ENCODE measurements at regions not wholly inside any gene's neighbourhood (a gene's known extent, or its start where the extent isn't known, plus 50 kb on each side); places are given as distances from the start of the nearest gene placed in this dataset.

DNA sequence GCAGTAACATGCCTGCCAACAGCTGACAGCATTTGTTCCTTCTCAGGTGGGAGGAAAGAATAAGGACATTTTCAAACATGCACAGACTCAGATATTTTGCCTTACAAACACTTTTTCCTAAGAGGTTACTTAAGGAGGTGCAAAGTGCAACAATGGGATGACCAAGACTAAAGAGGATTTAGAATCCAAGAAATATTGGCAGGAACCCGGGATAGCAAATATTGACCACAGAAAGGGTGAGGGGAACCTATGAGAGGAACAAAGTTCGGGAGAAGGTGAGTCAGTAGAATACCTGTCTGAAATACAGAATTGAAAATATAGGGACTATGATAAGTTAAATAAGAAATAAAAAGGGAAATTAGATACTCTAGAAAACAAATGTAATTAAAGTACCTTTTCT is 321.9 kb upstream of the EMCN start:
- no peak for DNase-seq

DNA sequence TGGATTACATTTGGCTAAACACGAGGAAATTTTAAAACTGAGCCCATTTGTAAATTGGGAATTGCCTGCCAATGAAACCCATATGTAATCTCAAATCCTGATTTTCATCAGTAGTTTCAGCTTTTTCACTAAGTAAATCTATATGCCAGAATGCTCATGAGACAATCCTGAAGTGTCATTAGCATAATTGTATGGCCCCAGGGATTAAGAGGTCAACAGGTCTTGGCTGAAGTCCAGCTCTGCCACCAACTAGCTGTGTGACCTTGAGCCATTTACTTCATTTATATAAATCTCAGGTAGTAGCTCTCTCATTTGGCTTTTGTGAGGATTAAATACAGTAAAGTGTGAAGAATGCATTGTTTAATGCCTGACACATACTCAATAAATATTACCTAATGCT is 320.5 kb upstream of the EMCN start:
- DNase-seq = no peak

DNA sequence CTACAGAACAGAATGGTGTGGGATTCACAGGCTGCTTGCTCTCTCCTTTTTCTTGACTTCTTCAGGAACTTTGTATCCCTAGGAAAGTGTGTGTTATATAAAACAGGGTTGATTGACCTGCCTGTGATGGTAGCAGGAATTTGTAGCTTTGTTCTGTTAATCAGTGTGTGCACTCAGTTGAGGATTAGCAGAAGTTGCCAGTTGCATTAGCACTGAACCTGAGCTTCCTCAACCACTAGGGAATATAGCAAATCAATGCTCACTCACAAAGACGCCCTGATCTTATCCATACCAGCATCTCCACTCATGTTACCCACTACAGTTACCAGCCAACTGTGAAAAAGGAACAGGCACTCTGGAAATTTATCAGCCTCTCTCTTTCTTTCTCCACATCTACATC is 319.1 kb upstream of the EMCN start:
- no peak for DNase-seq

- no peak for DNase-seq
Observed at GRCh38 chr4:100834616-100835015, 316.8 kb upstream of the EMCN start.

- no peak for DNase-seq
Observed at GRCh38 chr4:100833906-100834305, 316.1 kb upstream of the EMCN start.

DNA sequence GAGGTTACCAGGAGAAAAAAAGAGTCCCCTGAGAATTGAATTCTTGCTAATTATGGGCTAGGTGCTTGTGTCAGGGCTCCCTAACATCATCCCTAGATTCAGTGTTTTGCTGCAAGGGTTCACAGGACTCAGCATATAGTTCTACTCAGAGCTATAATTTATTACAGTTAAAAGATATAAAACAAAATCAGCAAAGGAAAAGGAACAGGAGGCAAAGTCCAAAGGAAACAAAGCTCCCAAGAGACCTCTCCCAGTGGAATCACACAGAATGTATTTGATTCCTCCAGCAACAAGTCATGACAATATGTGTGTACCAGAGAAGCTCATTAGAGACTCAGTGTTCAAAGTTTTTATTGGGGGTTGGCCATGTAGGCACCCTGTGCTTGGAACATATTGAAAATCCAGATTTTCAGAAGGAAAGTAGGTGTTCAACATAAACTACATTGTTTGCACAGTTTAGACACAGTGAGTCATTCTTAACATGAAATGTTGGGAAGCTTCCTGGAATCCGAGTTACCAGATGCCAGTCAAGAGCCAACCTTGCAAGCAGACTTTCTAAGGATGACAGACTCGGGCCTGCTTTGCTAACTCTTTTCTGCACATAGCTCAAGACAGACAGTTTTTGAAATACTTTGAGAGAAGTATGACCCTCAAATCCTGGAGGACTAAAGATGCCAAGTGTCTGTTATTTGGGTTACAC is 311.3 kb upstream of the EMCN start:
- DNase-seq = no peak

DNA sequence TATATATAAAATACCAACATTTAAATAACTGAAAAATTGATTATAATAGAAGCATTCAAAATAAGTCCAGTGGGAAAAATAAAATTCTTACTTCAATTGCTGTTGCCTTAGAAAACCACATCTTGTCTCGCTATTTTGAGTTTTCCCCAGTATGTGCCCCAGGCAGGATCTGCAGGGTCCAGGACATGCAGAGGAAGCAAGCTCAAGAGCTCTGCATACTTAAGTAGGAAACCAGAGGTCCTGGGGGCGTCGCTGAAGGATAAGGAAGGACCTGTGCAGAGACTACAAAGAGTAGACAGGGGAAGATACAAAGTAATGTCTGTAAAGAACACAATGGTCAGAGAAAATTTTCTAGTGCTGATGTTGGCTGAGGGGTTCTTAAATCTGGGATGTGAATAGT is 310.5 kb upstream of the EMCN start:
- DNase-seq = no peak

DNA sequence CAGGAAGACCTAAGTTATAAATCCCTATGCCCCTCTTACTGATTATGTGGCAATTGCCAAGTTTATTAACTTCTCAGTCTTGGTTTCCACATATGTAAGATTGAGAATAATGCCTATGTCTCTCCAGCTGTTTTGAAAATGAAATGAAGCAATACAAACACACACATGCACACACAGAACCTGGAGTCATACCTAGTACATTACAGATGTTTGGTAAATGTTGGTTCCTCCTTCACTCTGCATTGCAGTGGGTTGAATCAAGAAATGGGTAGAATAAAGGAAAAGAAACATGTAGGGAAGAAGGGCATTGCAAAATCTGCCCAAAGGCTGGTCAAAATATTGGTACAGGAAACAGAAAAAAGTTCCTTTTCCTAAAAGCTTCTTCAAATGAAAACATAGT is 309.9 kb upstream of the EMCN start:
- DNase-seq = no peak

DNA sequence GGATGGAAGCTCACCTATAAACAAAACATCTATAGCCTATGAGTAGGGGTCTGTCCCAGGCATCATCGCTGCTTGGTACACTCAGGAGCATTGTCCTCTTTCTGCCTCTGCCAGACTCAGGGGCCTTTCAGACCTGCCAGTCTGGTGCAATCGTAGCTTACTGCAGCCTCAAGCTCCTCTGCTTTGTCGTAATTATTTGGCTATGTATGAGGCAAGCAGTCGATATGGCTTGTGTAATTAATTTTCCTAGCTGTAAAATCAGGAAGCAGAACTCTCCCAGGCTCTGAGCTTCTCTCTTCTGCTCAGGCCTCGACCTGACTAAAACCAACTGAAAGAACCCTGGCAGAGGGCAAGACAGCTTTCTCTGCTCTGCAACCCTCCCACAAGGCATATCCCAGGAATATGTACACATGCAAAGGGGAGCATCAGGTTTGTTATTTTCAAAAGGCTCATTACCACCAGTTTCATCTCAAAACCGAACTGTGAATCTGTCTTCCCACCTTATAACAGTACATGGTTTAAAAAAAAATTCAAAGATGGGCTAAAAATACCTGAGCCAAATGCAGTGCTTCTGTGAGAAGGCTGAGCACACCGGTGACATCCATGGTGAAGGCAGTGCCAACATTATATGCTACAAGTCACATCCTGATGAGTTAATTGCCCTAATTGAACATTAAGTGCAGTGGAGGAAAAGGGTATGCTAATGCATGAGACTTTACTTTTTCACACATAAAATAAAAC is 309.2 kb upstream of the EMCN start:
- no peak for DNase-seq

GRCh38 chr4:100826067-100826466 is 308.2 kb upstream of the EMCN start:
- DNase-seq = no peak

GRCh38 chr4:100823993-100824323 is 306.1 kb upstream of the EMCN start:
- DNase-seq = no peak

DNA sequence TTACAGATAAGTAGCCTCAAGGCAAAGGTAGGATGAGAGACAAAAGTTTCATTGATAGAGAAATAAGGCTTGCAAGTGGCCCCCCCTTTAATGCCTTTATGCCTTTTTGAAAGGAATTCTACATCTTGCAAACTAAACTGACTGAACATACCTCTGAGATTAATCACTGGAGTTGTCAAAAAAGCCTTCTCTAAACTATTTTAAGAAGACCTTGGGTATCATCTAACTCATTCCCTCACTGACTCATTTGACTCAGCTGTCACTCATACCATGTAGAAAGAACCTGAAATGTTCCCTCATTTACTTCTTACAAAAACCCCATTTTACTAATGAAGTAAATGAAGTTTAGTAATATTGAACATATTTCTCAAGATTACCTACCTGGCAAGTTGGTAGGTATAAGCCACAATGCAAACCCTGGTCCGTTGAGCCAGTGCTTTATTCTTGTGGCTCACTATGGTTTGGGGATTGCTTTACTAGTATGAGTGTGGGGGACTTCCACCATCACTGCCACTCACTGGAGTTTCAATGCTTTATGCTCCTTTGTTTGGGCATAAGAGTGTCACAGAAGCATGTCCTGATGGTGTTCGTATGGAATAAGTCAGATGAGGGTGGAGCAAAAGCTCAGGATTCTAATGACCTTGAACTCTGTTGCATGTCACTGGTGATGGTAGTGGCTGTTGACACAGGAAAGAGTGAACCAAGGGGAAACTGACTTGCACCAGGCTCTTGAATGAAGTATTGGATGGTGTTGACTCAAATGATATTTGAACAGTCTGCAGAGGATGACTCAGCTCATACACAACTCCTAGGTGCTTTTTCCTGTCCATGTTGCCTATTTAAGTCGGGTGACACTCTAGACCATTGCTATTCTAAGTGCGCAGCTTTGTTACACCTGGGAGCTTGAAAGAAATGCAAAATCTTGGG is 305.5 kb upstream of the EMCN start:
- DNase-seq = peak; percentile 1

- DNase-seq = no peak
Observed at GRCh38 chr4:100820249-100820648, 302.4 kb upstream of the EMCN start.

- no peak for DNase-seq
Observed at GRCh38 chr4:100819505-100819904, 301.7 kb upstream of the EMCN start.

DNA sequence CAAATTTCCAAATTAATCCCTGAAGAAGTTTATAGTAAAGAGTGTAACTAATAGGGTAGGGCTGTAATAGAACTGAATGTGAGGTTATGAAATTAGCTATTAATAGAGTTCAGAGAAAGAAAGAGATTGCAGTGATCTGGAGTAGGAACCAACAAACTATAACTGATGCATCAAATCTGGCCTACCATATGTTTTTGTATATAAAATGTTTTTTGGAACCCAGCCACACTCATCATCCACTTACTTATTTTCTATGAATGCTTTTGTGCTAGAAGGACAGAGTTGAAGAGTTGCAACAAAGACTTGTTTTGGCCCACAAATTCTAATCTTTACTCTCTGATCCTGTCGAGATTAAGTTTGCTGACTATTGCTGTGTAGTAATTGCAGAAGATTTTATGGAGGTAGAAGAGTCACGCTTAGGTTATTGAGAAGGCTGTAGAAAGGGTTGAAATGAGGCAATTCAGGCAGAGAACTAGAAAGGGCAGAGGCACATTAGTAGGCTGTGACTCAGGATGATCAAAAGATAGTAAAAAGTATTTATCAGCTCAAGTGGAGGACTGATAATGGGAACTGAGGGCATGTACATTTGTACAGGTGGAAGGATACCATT is 298.7 kb upstream of the EMCN start:
- DNase-seq = no peak

- DNase-seq = no peak
Observed at GRCh38 chr4:100811046-100811445, 293.2 kb upstream of the EMCN start.

DNA sequence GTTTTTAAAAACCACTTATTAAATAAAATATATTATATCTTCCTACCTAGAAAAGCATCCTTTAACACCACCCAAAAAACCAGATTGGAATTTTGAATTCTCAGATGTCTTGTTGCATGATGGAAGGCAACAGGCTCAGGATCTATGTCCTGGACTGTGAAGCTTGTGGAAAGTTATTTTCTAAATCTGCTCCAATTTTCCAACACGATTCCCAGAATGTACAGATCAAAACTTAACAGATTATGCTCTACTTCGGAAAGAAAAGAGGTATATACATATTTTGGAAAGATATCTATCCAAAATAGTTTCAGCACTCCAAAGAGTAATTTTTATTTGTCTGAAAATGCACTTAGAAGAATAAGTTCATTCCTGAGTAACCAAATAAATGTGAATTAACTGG is 291.7 kb upstream of the EMCN start:
- DNase-seq = no peak

DNA sequence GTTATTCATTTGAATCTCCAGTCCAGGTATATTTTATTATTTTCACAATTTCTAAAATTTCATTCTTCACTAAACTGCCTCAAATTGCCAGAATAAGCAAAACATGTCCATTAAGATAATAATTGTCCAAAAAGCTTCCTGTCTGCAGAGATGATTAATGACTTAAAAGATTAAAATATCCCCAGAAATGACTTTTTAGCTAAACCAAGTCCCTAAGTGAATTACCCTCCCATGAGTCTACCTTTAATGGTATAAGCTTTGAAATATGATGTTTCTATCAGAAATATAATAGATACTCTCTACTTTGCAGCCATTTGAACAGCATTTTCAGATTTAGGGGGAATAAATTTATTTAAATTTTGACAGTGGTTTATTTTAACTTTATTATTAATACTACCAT is 289.2 kb upstream of the EMCN start:
- DNase-seq = no peak

DNA sequence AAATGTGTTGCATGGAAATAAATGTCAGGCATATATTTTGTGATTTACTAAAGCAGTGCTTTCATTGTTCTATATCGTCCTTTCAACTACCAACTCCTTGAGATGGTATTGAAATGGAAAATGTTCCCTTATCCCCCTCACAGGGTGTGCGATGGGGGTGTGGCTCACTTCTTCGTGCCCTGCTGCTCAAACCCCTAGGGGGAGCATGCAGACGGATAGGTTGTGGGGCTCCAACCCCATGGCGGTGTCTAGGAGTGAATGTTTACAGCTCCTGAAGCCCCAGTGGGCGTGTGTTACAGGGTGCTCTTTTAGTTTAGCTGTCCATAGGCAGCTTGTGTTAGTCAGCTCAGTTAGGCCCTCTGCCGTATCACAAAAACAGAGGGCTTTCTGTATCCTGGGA is 287.7 kb upstream of the EMCN start:
- DNase-seq = no peak

DNA sequence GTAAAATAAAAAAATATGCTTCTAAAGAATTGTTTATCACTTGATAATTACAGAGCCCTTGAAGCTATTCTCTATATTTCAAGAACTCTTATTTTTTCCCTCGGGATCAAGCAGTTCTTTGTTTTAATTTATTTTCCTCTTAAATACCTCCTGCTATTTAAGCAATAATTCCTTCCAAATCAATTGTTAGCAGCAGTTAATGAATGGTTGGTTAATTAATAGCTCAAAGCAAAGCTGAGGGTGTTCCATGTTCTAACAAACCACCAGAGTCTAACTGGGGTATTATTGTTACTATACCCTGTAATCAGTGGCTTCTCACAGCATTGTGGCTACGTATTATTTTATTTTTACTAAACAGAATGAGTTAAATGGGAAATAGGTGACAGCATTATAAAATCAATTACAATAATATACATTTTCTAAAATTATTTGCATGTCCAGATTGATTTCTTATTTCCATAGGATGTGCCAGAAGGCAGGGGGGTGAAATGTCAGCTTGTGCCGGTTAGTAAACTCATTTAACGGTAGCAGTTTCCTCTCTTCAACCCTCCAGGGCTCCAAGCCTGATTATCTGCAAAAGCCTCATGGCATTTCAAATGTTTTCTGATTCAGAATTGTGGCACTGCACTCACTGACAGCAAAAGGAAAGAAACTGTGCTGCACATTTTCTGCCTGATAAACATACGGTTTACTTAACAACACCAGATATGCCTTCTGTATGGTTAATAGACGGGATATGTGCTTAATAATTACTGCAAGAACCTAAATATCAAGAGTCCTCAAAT is 286.9 kb upstream of the EMCN start:
- DNase-seq = no peak

DNA sequence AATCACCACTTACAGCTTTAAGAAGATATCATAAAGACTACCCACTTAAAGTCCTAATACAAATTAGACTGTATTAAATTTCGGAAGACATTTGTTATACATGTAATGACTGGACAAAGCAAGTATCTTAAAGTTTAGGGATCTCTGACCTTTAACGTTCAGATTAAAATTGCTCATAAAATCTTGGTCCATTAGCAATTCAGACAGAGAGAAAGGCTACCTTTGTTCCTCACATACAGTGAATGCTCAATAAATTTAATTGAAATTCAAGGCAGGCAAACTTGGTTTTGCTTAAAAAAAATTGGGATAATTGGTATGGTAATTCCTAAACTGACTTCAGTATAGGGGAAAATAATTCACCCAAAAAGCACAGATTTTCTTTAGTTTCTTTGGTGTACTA is 285.9 kb upstream of the EMCN start:
- DNase-seq = no peak

GRCh38 chr4:100799761-100800539 is 282.1 kb upstream of the EMCN start:
- no peak for DNase-seq
